Activated naive CD4-positive, alpha-beta T cell treated with Interleukin-2 at 50 U/mL for 16 hours (primary cell): ENCODE measurements at regions not wholly inside any gene's neighbourhood (a gene's known extent, or its start where the extent isn't known, plus 50 kb on each side); places are given as distances from the start of the nearest gene placed in this dataset.
"Not testable (repeated sequence)": the region's sequence is repeated elsewhere in the genome, so short reads cannot be mapped to it uniquely, and the experiment has no call there.

Source experiments
- DNase-seq: peaks from one replicate; pipeline ENCODE4 v3.0.0-alpha.2; 2020

GRCh38 chr4:138609943-138610350 is 367.8 kb upstream of the SLC7A11 start:
- DNase-seq = no peak

GRCh38 chr4:138604556-138604955 is 362.4 kb upstream of the SLC7A11 start:
- no peak for DNase-seq

- DNase-seq = no peak
These were observed 360.5 kb upstream of the SLC7A11 start for GRCh38 chr4:138602664-138603063.

- DNase-seq = no peak
These were observed 357.8 kb upstream of the SLC7A11 start for GRCh38 chr4:138599965-138600364.

- DNase-seq = no peak
These were observed 356.1 kb upstream of the SLC7A11 start for GRCh38 chr4:138598226-138598625.

GRCh38 chr4:138596896-138597295 is 354.7 kb upstream of the SLC7A11 start:
- DNase-seq = no peak

GRCh38 chr4:138595731-138596460 is 353.7 kb upstream of the SLC7A11 start:
- DNase-seq = no peak

- no peak for DNase-seq
These were observed 353.0 kb upstream of the SLC7A11 start for GRCh38 chr4:138595171-138595570.

- no peak for DNase-seq
These were observed 350.6 kb upstream of the SLC7A11 start for GRCh38 chr4:138592796-138593195.

- no peak for DNase-seq
These were observed 349.7 kb upstream of the SLC7A11 start for GRCh38 chr4:138591808-138592207.

GRCh38 chr4:138588501-138588900 is 346.4 kb upstream of the SLC7A11 start:
- no peak for DNase-seq

- no peak for DNase-seq
These were observed 337.0 kb upstream of the SLC7A11 start for GRCh38 chr4:138579146-138579545.

GRCh38 chr4:138577826-138578225 is 335.7 kb upstream of the SLC7A11 start:
- not testable (repeated sequence) for DNase-seq

- no peak for DNase-seq
These were observed 335.0 kb upstream of the SLC7A11 start for GRCh38 chr4:138577145-138577544.

- no peak for DNase-seq
These were observed 334.5 kb upstream of the SLC7A11 start for GRCh38 chr4:138576684-138577083.

GRCh38 chr4:138573246-138573645 is 331.1 kb upstream of the SLC7A11 start:
- no peak for DNase-seq

GRCh38 chr4:138572007-138572406 is 329.9 kb upstream of the SLC7A11 start:
- DNase-seq = no peak

GRCh38 chr4:138567696-138568095 is 325.5 kb upstream of the SLC7A11 start:
- DNase-seq = no peak

GRCh38 chr4:138565576-138565975 is 323.4 kb upstream of the SLC7A11 start:
- DNase-seq = no peak

- no peak for DNase-seq
These were observed 320.4 kb upstream of the SLC7A11 start for GRCh38 chr4:138562544-138562991.

- DNase-seq = no peak
These were observed 319.8 kb upstream of the SLC7A11 start for GRCh38 chr4:138561906-138562305.

- DNase-seq = no peak
These were observed 319.2 kb upstream of the SLC7A11 start for GRCh38 chr4:138561276-138561880.

GRCh38 chr4:138560448-138560847 is 318.3 kb upstream of the SLC7A11 start:
- no peak for DNase-seq

GRCh38 chr4:138558886-138559285 is 316.7 kb upstream of the SLC7A11 start:
- DNase-seq = no peak

GRCh38 chr4:138555584-138555983 is 313.4 kb upstream of the SLC7A11 start:
- DNase-seq = no peak
